GM19023 (cell line): ENCODE measurements at regions not wholly inside any gene's neighbourhood (a gene's known extent, or its start where the extent isn't known, plus 50 kb on each side); places are given as distances from the start of the nearest gene placed in this dataset.
"Not testable (repeated sequence)": the region's sequence is repeated elsewhere in the genome, so short reads cannot be mapped to it uniquely, and the experiment has no call there.

Source experiments
- ATAC-seq: cut with Tn5 transposase; IDR thresholded peaks from one replicate; pipeline ENCODE4 v1.9.1; 2021; ENCODE audit warnings: mild to moderate bottlenecking, moderate library complexity; ENCODE audit not compliant: unreplicated experiment

GRCh38 chr7:55743454-55743717 lies 119.2 kb downstream of the SEPTIN14 start:
- ATAC-seq, result not testable (repeated sequence)

GRCh38 chr7:55742651-55743453 lies 119.7 kb downstream of the SEPTIN14 start:
- ATAC-seq, result not testable (repeated sequence)

GRCh38 chr7:55741721-55742631 lies 120.6 kb downstream of the SEPTIN14 start:
- not testable (repeated sequence) for ATAC-seq

- ATAC-seq, result not testable (repeated sequence)
These were observed 121.8 kb downstream of the SEPTIN14 start for GRCh38 chr7:55740633-55741250.

GRCh38 chr7:55740053-55740452 lies 122.5 kb downstream of the SEPTIN14 start:
- ATAC-seq, result not testable (repeated sequence)

- not testable (repeated sequence) for ATAC-seq
These were observed 125.8 kb downstream of the SEPTIN14 start for GRCh38 chr7:55736641-55737221.

- ATAC-seq, result no peak
These were observed 129.1 kb downstream of the SEPTIN14 start for GRCh38 chr7:55733241-55734140.

- ATAC-seq, result no peak
These were observed 130.6 kb downstream of the SEPTIN14 start for GRCh38 chr7:55731931-55732330.

GRCh38 chr7:55730197-55730596 lies 132.4 kb downstream of the SEPTIN14 start:
- ATAC-seq, result no peak

GRCh38 chr7:55723621-55723941 lies 139.0 kb downstream of the SEPTIN14 start:
- ATAC-seq, result no peak

GRCh38 chr7:55722874-55723620 lies 139.5 kb downstream of the SEPTIN14 start:
- peak; percentile 100 for ATAC-seq

GRCh38 chr7:55721004-55721403 lies 141.5 kb downstream of the SEPTIN14 start:
- not testable (repeated sequence) for ATAC-seq

- not testable (repeated sequence) for ATAC-seq
These were observed 143.1 kb upstream of the VOPP1 start for GRCh38 chr7:55715247-55715867.

GRCh38 chr7:55714370-55714769 lies 142.1 kb upstream of the VOPP1 start:
- ATAC-seq, result not testable (repeated sequence)

- not testable (repeated sequence) for ATAC-seq
These were observed 138.0 kb upstream of the VOPP1 start for GRCh38 chr7:55710312-55710711.

GRCh38 chr7:55708028-55708427 lies 135.7 kb upstream of the VOPP1 start:
- ATAC-seq, result not testable (repeated sequence)

- not testable (repeated sequence) for ATAC-seq
These were observed 135.1 kb upstream of the VOPP1 start for GRCh38 chr7:55707410-55707809.

- ATAC-seq, result not testable (repeated sequence)
These were observed 134.3 kb upstream of the VOPP1 start for GRCh38 chr7:55706451-55707195.
